Breast epithelium (tissue), 4 donors: ENCODE measurements at regions not wholly inside any gene's neighbourhood (a gene's known extent, or its start where the extent isn't known, plus 50 kb on each side); places are given as distances from the start of the nearest gene placed in this dataset.

ENCODE experiments used
- DNase-seq, 2 donors: peaks; one replicate each; pipeline ENCODE4 v3.0.0-alpha.2; 2019; ENCODE audit warnings: low spot score in 2 of 2
- H3K27ac ChIP-seq, 2 donors: fragments of 200-600 bp; sonication (generic) in 1 of 2; one replicate each; pipeline ENCODE4 v1.5.1; 2016 to 2019; ENCODE audit warnings: mild to moderate bottlenecking in 1 of 2
- H3K27me3 ChIP-seq, 2 donors: fragments of 200-600 bp; sonication (generic) in 1 of 2; one replicate each; pipeline versions ENCODE4 v1.5.1 to v1.6.0; 2017 to 2019; ENCODE audit warnings: control low read depth in 1 of 2, mild to moderate bottlenecking in 1 of 2
- H3K36me3 ChIP-seq: fragments of 200-600 bp; one replicate; pipeline ENCODE4 v1.5.1; 2019
- H3K4me1 ChIP-seq, 2 donors: fragments of 200-600 bp; sonication (generic); one replicate each; pipeline ENCODE4 v1.5.1; 2016 to 2019; ENCODE audit warnings: control low read depth in 1 of 2
- H3K4me3 ChIP-seq, 3 donors: fragments of 200-600 bp; sonication (generic); 1 replicate in 2 of 3; 2 replicates in 1 of 3; pipeline ENCODE4 v1.5.1; 2016 to 2019; ENCODE audit warnings: mild to moderate bottlenecking in 3 of 3, moderate library complexity in 2 of 3
- H3K9me3 ChIP-seq, 2 donors: fragments of 200-600 bp; sonication (generic) in 1 of 2; one replicate each; pipeline ENCODE4 v1.5.1; 2016 to 2019; ENCODE audit warnings: control low read depth in 1 of 2
- POLR2A ChIP-seq: fragments of 450-650 bp; IDR thresholded peaks from one replicate; pipeline ENCODE4 v1.6.1; 2016; ENCODE audit warnings: antibody characterized with exemption, mild to moderate bottlenecking, moderate library complexity
- POLR2AphosphoS5 ChIP-seq, 3 donors: sonication (generic); formaldehyde crosslinking; IDR thresholded peaks; one replicate each; pipeline ENCODE4 v1.6.1; 2017; ENCODE audit warnings: antibody characterized with exemption in 3 of 3
- intact Hi-C: fragments of 100-400 bp; cut with DNase I; formaldehyde crosslinking; loops from one replicate; pipeline ENCODE4 v1.15.1; 2023; ENCODE audit warnings: low total_unique reads
- TF ChIP-seq, protein P1 (sequence below), 3 donors: fragments of 450-650 bp; IDR thresholded peaks; one replicate each; pipeline ENCODE4 v1.5.1; 2016 to 2017; ENCODE audit warnings: antibody characterized with exemption in 3 of 3, mild to moderate bottlenecking in 3 of 3, moderate library complexity in 3 of 3

DNA sequence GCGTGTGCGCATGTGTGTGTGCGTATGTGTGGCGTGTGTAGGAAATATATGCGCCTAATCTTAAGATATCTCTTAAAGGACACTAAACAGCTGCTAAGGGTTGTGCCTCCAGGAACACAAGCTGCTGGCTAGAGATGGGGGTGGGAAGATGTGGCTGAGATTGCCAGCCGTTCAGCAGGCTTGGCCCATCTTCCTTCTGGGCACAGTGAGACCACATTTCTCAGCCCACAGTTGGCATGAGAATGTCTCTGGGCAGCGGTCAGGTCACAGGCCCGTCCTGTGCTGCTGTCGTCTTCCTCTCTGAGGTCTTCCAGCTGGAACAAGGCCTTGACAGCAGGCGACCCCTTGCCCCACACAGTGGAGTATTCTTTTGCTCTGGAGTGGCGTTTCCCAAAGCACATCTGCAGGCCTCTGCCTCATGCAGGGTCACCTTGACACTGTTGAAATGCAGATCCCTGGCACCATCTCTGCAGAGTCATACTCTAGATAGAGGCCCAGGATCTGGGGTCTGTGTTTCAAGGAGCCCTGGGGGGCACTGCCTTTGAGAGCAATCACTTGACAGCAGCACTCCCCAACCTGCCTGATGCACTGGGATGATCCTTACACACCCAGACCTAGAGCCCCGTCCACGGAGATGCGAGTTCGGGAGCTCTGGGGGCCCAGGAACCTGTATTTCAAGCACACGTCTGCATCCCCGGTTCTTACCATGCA, 335.5 kb upstream of the SFSWAP start:
- Histone ChIP-seq H3K27me3 (peaks cover 0 to 22% of the 10 kb centered on the region in 2 donors), H3K27ac (no peak overlapping the region), H3K4me3 (no peak overlapping the region), H3K9me3 (no peaks in the 10 kb centered on the region), H3K4me1 (no peaks in the 10 kb centered on the region), H3K36me3 (no peaks in the 10 kb centered on the region)
- no peak for DNase-seq
- intact Hi-C loops, result no loop called here
- TF ChIP-seq POLR2AphosphoS5 (IDR thresholded peaks at IDR 0.05), result no peak
- TF ChIP-seq, protein P1, sequence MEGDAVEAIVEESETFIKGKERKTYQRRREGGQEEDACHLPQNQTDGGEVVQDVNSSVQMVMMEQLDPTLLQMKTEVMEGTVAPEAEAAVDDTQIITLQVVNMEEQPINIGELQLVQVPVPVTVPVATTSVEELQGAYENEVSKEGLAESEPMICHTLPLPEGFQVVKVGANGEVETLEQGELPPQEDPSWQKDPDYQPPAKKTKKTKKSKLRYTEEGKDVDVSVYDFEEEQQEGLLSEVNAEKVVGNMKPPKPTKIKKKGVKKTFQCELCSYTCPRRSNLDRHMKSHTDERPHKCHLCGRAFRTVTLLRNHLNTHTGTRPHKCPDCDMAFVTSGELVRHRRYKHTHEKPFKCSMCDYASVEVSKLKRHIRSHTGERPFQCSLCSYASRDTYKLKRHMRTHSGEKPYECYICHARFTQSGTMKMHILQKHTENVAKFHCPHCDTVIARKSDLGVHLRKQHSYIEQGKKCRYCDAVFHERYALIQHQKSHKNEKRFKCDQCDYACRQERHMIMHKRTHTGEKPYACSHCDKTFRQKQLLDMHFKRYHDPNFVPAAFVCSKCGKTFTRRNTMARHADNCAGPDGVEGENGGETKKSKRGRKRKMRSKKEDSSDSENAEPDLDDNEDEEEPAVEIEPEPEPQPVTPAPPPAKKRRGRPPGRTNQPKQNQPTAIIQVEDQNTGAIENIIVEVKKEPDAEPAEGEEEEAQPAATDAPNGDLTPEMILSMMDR (IDR thresholded peaks at IDR 0.05), result no peak
- no peak for TF ChIP-seq POLR2A

DNA sequence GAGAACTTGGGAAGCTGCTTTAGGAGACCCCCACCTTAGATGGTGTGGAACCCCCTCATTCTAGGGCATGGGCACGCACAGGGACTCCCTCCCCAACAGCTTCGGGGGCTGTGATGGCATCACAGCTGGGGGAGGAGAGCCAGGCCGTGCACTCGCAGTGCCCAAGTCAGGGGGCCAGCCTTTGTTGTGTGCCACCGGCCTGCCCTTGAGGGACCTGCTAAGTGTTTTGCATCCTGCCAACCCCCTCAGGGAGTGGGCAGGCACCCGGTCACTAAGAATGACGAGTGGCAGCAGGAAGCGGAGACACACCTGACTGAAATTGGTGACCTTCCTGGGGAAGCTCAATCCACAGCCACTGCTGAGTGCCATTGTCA, 334.9 kb upstream of the SFSWAP start:
- Histone ChIP-seq H3K4me1 (no peaks in the 10 kb centered on the region), H3K9me3 (no peaks in the 10 kb centered on the region), H3K36me3 (no peaks in the 10 kb centered on the region), H3K27me3 (peaks cover 0 to 27% of the 10 kb centered on the region in 2 donors), H3K27ac (no peak overlapping the region), H3K4me3 (no peak overlapping the region)
- intact Hi-C loops, result no loop called here
- no peak for DNase-seq
- TF ChIP-seq, protein P1 (IDR thresholded peaks at IDR 0.05), result no peak
- no peak for TF ChIP-seq POLR2AphosphoS5 (IDR thresholded peaks at IDR 0.05)
- no peak for TF ChIP-seq POLR2A

DNA sequence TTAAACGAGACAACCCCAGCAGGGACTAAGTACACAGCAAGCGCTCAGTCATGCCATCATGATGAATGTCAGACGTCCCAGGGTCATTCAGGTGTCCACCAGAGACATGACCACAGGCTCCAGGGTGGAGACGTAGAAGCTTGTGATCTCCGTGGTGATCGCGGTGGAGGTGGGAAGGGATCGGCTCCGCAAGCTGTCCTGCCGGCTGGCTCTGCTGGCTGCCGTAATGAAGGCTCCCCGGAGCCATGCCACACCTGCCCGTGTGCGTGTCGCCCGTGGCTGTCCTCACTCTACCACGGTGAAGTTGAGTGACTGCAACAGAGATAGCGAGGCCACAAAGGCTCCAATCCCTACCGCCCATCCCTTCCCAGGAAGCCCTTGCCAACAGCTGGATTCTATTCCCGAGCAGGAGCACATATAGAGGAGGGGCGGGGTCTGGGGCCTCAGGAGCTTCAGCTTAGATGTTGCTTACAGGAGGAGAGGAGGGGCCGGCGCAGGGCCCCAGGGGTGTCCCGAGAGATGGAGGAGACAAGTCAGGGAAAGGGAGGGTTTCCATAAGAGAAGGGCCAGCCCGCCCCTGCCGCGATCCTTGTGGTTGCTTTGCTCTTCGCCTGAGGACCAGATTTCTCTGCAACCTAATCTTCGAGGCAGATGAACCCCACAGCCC, 332.6 kb upstream of the SFSWAP start:
- peaks cover 0 to 40% of the 10 kb centered on the region in 2 donors for H3K27me3 ChIP-seq
- no peak overlapping the region for H3K4me3 ChIP-seq
- H3K9me3 ChIP-seq, result no peaks in the 10 kb centered on the region
- intact Hi-C loops, result no loop called here
- H3K36me3 ChIP-seq, result no peaks in the 10 kb centered on the region
- no peaks in the 10 kb centered on the region for H3K4me1 ChIP-seq
- TF ChIP-seq, protein P1 (IDR thresholded peaks at IDR 0.05), result no peak
- no peak for TF ChIP-seq POLR2A
- TF ChIP-seq POLR2AphosphoS5 (IDR thresholded peaks at IDR 0.05), result no peak
- no peak overlapping the region for H3K27ac ChIP-seq
- DNase-seq, result no peak

DNA sequence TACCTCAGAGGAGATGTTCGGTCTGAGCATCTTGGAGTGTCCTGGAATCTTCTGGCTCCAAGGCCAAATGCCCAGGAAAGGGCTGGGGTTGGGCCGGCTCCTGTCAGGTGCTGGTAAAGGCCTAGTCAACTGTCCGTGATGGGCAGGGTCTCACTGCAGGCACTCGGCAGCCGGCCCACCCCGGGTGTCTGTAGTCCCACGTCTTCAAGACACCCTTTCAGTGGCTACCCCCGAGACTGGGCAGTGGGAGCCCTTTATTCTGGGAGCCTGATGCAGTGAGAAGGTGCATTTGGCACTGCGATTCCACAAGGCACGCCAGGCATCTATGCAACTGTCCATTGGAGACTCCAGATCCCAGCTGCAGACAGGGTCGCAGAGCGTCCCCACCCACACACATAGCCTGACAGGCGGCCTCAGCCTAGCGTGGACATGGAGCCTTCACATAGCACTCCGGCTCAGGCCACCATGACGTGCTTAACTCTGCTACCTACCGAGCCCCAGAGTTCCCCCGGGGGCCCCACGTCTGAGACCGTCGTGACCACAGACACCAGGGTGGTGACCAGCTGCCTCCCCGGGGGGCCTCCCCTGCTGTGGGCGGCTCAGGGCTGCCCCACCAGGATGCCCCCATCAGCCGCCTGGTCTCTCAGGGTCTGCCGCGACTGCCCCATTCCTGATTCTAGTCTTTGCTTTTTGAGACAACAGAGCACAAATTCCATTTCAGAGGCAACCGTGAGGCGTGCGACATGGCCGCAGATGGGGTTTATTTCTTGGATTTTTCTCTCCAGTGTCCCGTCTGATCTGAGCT, 331.8 kb upstream of the SFSWAP start:
- Histone ChIP-seq H3K36me3 (no peaks in the 10 kb centered on the region), H3K27ac (no peak overlapping the region), H3K9me3 (no peaks in the 10 kb centered on the region), H3K27me3 (peaks cover 0 to 48% of the 10 kb centered on the region in 2 donors), H3K4me1 (no peaks in the 10 kb centered on the region), H3K4me3 (no peak overlapping the region)
- no peak for DNase-seq
- TF ChIP-seq POLR2AphosphoS5 (IDR thresholded peaks at IDR 0.05) (no peak), POLR2A (no peak)
- TF ChIP-seq, protein P1 (IDR thresholded peaks at IDR 0.05), result no peak
- intact Hi-C loops, result no loop called here

DNA sequence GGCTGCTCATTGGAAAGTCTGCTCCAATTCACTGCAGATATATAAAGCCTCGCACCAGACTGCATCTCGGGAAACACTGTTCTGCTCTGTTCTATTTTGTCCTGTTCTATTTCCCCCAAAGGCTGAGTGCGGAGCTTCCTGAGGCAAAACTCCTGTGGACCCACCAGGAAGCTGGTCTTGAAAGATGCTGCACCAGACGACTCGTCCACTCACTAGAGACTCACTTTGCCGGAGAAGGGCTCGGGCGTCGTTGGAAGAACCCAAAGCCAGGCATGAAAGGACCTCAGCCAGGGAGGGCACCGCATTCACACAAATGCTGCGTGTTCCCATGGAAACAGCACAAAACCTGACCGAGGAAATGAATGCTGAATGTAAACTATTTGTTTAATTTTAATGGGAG, 331.2 kb upstream of the SFSWAP start:
- no peaks in the 10 kb centered on the region for H3K36me3 ChIP-seq
- H3K27me3 ChIP-seq, result peaks cover 0 to 54% of the 10 kb centered on the region in 2 donors
- H3K4me1 ChIP-seq, result no peaks in the 10 kb centered on the region
- no peak for TF ChIP-seq POLR2AphosphoS5 (IDR thresholded peaks at IDR 0.05)
- no peak overlapping the region for H3K4me3 ChIP-seq
- DNase-seq, result no peak
- H3K9me3 ChIP-seq, result no peaks in the 10 kb centered on the region
- intact Hi-C loops, result no loop called here
- no peak overlapping the region for H3K27ac ChIP-seq
